GM18951 (cell line): ENCODE measurements at regions not wholly inside any gene's neighbourhood (a gene's known extent, or its start where the extent isn't known, plus 50 kb on each side); places are given as distances from the start of the nearest gene placed in this dataset.

Experiments used
- POLR2A ChIP-seq: IDR thresholded peaks from 4 replicates; pipeline ENCODE4 v1.6.1; 2011; ENCODE audit warnings: mild to moderate bottlenecking; ENCODE audit not compliant: insufficient read length, insufficient read depth; ENCODE audit errors: extremely low read depth
- in situ Hi-C: fragments of 300-500 bp; cut with MboI; formaldehyde crosslinking; loops from one replicate; pipeline ENCODE4 v1.12.0; 2022; ENCODE audit warnings: low sequenced_read_pairs, mixed read lengths, inconsistent platforms; ENCODE audit not compliant: unreplicated experiment

- no peak for TF ChIP-seq POLR2A
- in situ Hi-C loops: no loop called here
Observed at GRCh38 chr2:2834516-2835254, 503.6 kb upstream of the MYT1L start.

GRCh38 chr2:2834105-2834504 lies 503.0 kb upstream of the MYT1L start:
- TF ChIP-seq POLR2A: no peak
- in situ Hi-C loops: no loop called here

GRCh38 chr2:2832657-2833056 lies 501.6 kb upstream of the MYT1L start:
- in situ Hi-C loops: no loop called here
- TF ChIP-seq POLR2A: no peak

- in situ Hi-C loops: no loop called here
- TF ChIP-seq POLR2A: no peak
Observed at GRCh38 chr2:2831633-2832032, 500.6 kb upstream of the MYT1L start.

- in situ Hi-C loops: no loop called here
- TF ChIP-seq POLR2A: no peak
Observed at GRCh38 chr2:2830576-2830975, 499.5 kb upstream of the MYT1L start.

GRCh38 chr2:2828774-2829368 lies 497.8 kb upstream of the MYT1L start:
- in situ Hi-C loops: no loop called here
- no peak for TF ChIP-seq POLR2A

GRCh38 chr2:2827761-2828221 lies 496.7 kb upstream of the MYT1L start:
- in situ Hi-C loops: no loop called here
- no peak for TF ChIP-seq POLR2A

- in situ Hi-C loops: no loop called here
- no peak for TF ChIP-seq POLR2A
Observed at GRCh38 chr2:2827046-2827636, 496.1 kb upstream of the MYT1L start.

- TF ChIP-seq POLR2A: no peak
- in situ Hi-C loops: no loop called here
Observed at GRCh38 chr2:2826621-2827020, 495.5 kb upstream of the MYT1L start.

- TF ChIP-seq POLR2A: no peak
- in situ Hi-C loops: no loop called here
Observed at GRCh38 chr2:2826209-2826551, 495.1 kb upstream of the MYT1L start.

GRCh38 chr2:2825516-2826208 lies 494.6 kb upstream of the MYT1L start:
- TF ChIP-seq POLR2A: no peak
- in situ Hi-C loops: no loop called here

- in situ Hi-C loops: no loop called here
- no peak for TF ChIP-seq POLR2A
Observed at GRCh38 chr2:2825062-2825461, 494.0 kb upstream of the MYT1L start.

- TF ChIP-seq POLR2A: no peak
- in situ Hi-C loops: no loop called here
Observed at GRCh38 chr2:2824588-2824987, 493.5 kb upstream of the MYT1L start.
